ENCODE measurements at regions not wholly inside any gene's neighbourhood (a gene's known extent, or its start where the extent isn't known, plus 50 kb on each side); places are given as distances from the start of the nearest gene placed in this dataset.

DNA sequence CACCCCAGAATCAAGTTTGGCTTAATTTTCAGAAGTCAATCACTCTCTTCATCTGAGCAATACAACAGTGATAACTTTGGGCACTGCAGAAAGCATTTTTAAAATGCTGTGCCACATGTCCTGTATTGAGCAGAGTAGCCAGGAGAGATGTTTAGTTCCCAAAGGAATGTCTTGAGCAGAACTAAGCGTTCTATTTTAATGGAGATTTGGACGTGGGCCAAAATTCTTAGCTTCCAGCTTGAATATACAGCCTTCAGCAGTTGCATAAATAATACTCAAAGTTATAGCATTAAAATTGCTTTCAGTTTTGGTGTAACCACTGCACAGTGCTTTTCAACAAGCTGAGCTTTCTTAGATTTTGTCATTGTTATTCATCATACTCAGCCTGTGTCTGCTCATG, 679.2 kb downstream of the NLGN4X start:
- H3K27me3 ChIP-seq (ENCODE audit: control insufficient read depth in 1 of 2, insufficient read depth in 2 of 2, low read length in 2 of 2): no peaks in the 10 kb centered on the region
- intact Hi-C loops (cut with DNase I, micrococcal nuclease): no loop called here
- TF ChIP-seq, protein P1, sequence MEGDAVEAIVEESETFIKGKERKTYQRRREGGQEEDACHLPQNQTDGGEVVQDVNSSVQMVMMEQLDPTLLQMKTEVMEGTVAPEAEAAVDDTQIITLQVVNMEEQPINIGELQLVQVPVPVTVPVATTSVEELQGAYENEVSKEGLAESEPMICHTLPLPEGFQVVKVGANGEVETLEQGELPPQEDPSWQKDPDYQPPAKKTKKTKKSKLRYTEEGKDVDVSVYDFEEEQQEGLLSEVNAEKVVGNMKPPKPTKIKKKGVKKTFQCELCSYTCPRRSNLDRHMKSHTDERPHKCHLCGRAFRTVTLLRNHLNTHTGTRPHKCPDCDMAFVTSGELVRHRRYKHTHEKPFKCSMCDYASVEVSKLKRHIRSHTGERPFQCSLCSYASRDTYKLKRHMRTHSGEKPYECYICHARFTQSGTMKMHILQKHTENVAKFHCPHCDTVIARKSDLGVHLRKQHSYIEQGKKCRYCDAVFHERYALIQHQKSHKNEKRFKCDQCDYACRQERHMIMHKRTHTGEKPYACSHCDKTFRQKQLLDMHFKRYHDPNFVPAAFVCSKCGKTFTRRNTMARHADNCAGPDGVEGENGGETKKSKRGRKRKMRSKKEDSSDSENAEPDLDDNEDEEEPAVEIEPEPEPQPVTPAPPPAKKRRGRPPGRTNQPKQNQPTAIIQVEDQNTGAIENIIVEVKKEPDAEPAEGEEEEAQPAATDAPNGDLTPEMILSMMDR (IDR thresholded peaks at IDR 0.05): no peak
- Mint-ChIP-seq H3K27ac (no peak overlapping the region), H3K4me3 (no peak overlapping the region), H3K36me3 (ENCODE audit: low read depth) (no peaks in the 10 kb centered on the region), H3K4me1 (ENCODE audit: low read depth) (no peaks in the 10 kb centered on the region), H3K9me3 (peaks cover 3% of the 10 kb centered on the region), H3K27me3 (no peaks in the 10 kb centered on the region)
- CTCF ChIA-PET: no interaction called here
- no peaks in the 10 kb centered on the region for H3K36me3 ChIP-seq (ENCODE audit: insufficient read depth, low read length)
- H3K27ac ChIP-seq (ENCODE audit: low read depth in 1 of 2, low read length in 2 of 2): no peak overlapping the region
- POLR2A ChIA-PET: no interaction called here
- no peaks in the 10 kb centered on the region for H3K4me1 ChIP-seq (ENCODE audit: insufficient read depth, low read length)
- H3K4me3 ChIP-seq (ENCODE audit: low read length): no peak overlapping the region
- DNase-seq: no peak
- no peak for ATAC-seq (ENCODE audit: poor library complexity)
- peaks cover 0 to 10% of the 10 kb centered on the region in 2 experiments for H3K9me3 ChIP-seq (ENCODE audit: control insufficient read depth in 1 of 2, insufficient read depth in 1 of 2, low read length in 2 of 2)

DNA sequence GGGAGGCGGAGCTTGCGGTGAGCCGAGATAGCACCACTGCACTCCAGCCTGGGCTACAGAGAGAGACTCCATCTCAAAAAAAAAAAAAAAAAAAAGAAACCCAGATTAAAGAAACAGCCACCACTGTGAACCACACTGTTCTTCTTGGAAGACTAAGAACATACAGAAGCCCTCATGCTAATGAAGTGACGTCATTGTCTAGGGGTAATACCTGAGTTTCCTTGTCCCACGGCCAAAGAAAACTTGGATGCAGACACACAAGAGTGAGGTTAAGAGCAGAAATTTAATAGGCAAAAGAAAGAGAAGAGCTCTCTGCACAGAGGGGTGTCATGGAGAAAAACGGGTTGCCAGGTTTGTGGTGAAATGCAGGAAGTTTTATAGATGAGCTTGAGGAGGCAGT, 691.6 kb downstream of the NLGN4X start:
- intact Hi-C loops (cut with DNase I, micrococcal nuclease): no loop called here
- no peaks in the 10 kb centered on the region for H3K4me1 Mint-ChIP-seq (ENCODE audit: low read depth)
- no peak overlapping the region for H3K4me3 ChIP-seq (ENCODE audit: low read length)
- H3K36me3 ChIP-seq (ENCODE audit: insufficient read depth, low read length): no peaks in the 10 kb centered on the region
- DNase-seq (no peak), ATAC-seq (ENCODE audit: poor library complexity) (no peak)
- H3K4me3 Mint-ChIP-seq: no peak overlapping the region
- peaks cover 2% of the 10 kb centered on the region for H3K9me3 Mint-ChIP-seq
- no peaks in the 10 kb centered on the region for H3K27me3 ChIP-seq (ENCODE audit: control insufficient read depth in 1 of 2, insufficient read depth in 2 of 2, low read length in 2 of 2)
- POLR2A ChIA-PET: no interaction called here
- H3K4me1 ChIP-seq (ENCODE audit: insufficient read depth, low read length): no peaks in the 10 kb centered on the region
- TF ChIP-seq, protein P1 (IDR thresholded peaks at IDR 0.05): no peak
- CTCF ChIA-PET: no interaction called here
- H3K27ac ChIP-seq (ENCODE audit: low read depth in 1 of 2, low read length in 2 of 2): no peak overlapping the region
- H3K27me3 Mint-ChIP-seq: no peaks in the 10 kb centered on the region
- no peaks in the 10 kb centered on the region for H3K36me3 Mint-ChIP-seq (ENCODE audit: low read depth)
- H3K9me3 ChIP-seq (ENCODE audit: control insufficient read depth in 1 of 2, insufficient read depth in 1 of 2, low read length in 2 of 2): no peaks in the 10 kb centered on the region
- no peak overlapping the region for H3K27ac Mint-ChIP-seq

DNA sequence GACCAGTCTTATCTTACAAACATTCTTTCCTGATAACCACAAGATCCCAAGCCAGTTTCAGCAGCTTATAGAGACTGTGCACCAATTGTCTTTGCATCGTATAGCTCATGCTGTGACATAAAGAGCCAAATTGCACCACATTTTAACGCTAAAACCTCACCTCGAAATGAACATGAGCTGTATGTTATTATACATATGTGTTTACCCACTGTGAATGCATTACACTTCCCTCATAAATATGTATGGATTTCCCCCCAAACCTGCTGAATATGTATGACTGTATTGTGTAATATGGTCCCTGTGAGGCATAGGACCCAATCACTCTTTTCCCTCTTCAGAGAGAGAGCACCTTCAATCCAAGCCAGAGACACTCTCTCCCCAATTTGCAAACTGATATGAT, 692.4 kb downstream of the NLGN4X start:
- ChIA-PET POLR2A (no interaction called here), CTCF (no interaction called here)
- intact Hi-C loops (cut with DNase I, micrococcal nuclease): no loop called here
- no peak overlapping the region for H3K4me3 Mint-ChIP-seq
- TF ChIP-seq, protein P1 (IDR thresholded peaks at IDR 0.05): no peak
- H3K27ac Mint-ChIP-seq: no peak overlapping the region
- H3K4me1 ChIP-seq (ENCODE audit: insufficient read depth, low read length): no peaks in the 10 kb centered on the region
- no peaks in the 10 kb centered on the region for H3K36me3 Mint-ChIP-seq (ENCODE audit: low read depth)
- no peak for DNase-seq
- H3K27me3 ChIP-seq (ENCODE audit: control insufficient read depth in 1 of 2, insufficient read depth in 2 of 2, low read length in 2 of 2): no peaks in the 10 kb centered on the region
- H3K27ac ChIP-seq (ENCODE audit: low read depth in 1 of 2, low read length in 2 of 2): no peak overlapping the region
- no peak for ATAC-seq (ENCODE audit: poor library complexity)
- H3K36me3 ChIP-seq (ENCODE audit: insufficient read depth, low read length): no peaks in the 10 kb centered on the region
- H3K9me3 ChIP-seq (ENCODE audit: control insufficient read depth in 1 of 2, insufficient read depth in 1 of 2, low read length in 2 of 2): no peaks in the 10 kb centered on the region
- H3K9me3 Mint-ChIP-seq: peaks cover 2% of the 10 kb centered on the region
- H3K4me1 Mint-ChIP-seq (ENCODE audit: low read depth): no peaks in the 10 kb centered on the region
- H3K4me3 ChIP-seq (ENCODE audit: low read length): no peak overlapping the region
- no peaks in the 10 kb centered on the region for H3K27me3 Mint-ChIP-seq

Data from CD4-positive, alpha-beta T cell (primary cell).